ENCODE measurements at regions not wholly inside any gene's neighbourhood (a gene's known extent, or its start where the extent isn't known, plus 50 kb on each side); places are given as distances from the start of the nearest gene placed in this dataset.

- H3K27ac ChIP-seq = no peak overlapping the region
Observed at GRCh38 chr10:131743190-131744151, 157.3 kb upstream of the PPP2R2D start.

GRCh38 chr10:131744346-131744745 lies 156.5 kb upstream of the PPP2R2D start:
- H3K27ac ChIP-seq = no peak overlapping the region

More at GRCh38 chr10:131743190-131744151, 157.3 kb upstream of the PPP2R2D start:
- no peak for TF ChIP-seq CTCF (conservative IDR thresholded peaks at IDR 0.05)

GRCh38 chr10:131745591-131745990 lies 155.2 kb upstream of the PPP2R2D start:
- H3K27ac ChIP-seq = no peak overlapping the region
- no peak for TF ChIP-seq CTCF (conservative IDR thresholded peaks at IDR 0.05)

More at GRCh38 chr10:131744346-131744745, 156.5 kb upstream of the PPP2R2D start:
- no peak for TF ChIP-seq CTCF (conservative IDR thresholded peaks at IDR 0.05)

GRCh38 chr10:131746241-131746711 lies 154.5 kb upstream of the PPP2R2D start:
- no peak for TF ChIP-seq CTCF (conservative IDR thresholded peaks at IDR 0.05)
- H3K27ac ChIP-seq = no peak overlapping the region

- no peak for TF ChIP-seq CTCF (conservative IDR thresholded peaks at IDR 0.05)
- H3K27ac ChIP-seq = no peak overlapping the region
Observed at GRCh38 chr10:131746785-131747184, 154.0 kb upstream of the PPP2R2D start.

GRCh38 chr10:131747251-131747650 lies 153.6 kb upstream of the PPP2R2D start:
- TF ChIP-seq CTCF (conservative IDR thresholded peaks at IDR 0.05) = no peak
- H3K27ac ChIP-seq = no peak overlapping the region

- H3K27ac ChIP-seq = no peak overlapping the region
- no peak for TF ChIP-seq CTCF (conservative IDR thresholded peaks at IDR 0.05)
Observed at GRCh38 chr10:131747791-131748190, 153.0 kb upstream of the PPP2R2D start.

Measured in VCaP (cell line).